Neural cell (in vitro differentiated cells): ENCODE measurements at regions not wholly inside any gene's neighbourhood (a gene's known extent, or its start where the extent isn't known, plus 50 kb on each side); places are given as distances from the start of the nearest gene placed in this dataset.

Experiments
- CTCF ChIP-seq: fragments of 450-650 bp; IDR thresholded peaks from 2 replicates; pipeline ENCODE4 v1.5.1; 2014; ENCODE audit warnings: antibody characterized with exemption, mild to moderate bottlenecking, moderate library complexity; ENCODE audit not compliant: poor library complexity, severe bottlenecking
- EP300 ChIP-seq: fragments of 450-650 bp; conservative IDR thresholded peaks from 2 replicates; pipeline ENCODE4 v1.6.1; 2014; ENCODE audit warnings: antibody characterized with exemption, mild to moderate bottlenecking, moderate library complexity; ENCODE audit not compliant: poor library complexity, severe bottlenecking
- EZH2 ChIP-seq: fragments of 200-600, 300-800 bp; shearing (Covaris generic), sonication (generic); IDR thresholded peaks from 2 replicates; pipeline ENCODE4 v1.6.1; 2014; ENCODE audit warnings: antibody characterized with exemption, low read length, borderline replicate concordance, mild to moderate bottlenecking; ENCODE audit not compliant: insufficient read depth, poor library complexity, severe bottlenecking
- POLR2AphosphoS5 ChIP-seq: IDR thresholded peaks from 2 replicates; pipeline ENCODE4 v1.6.1; 2012
- RAD21 ChIP-seq: fragments of 450-650 bp; conservative IDR thresholded peaks from 2 replicates; pipeline ENCODE4 v1.6.1; 2014; ENCODE audit warnings: antibody characterized with exemption, mild to moderate bottlenecking, moderate library complexity
- TAF1 ChIP-seq: IDR thresholded peaks from 2 replicates; pipeline ENCODE4 v1.6.1; 2012; ENCODE audit warnings: low read depth

GRCh38 chr18:60534538-60534937 lies 162.0 kb upstream of the MC4R start:
- TF ChIP-seq POLR2AphosphoS5 (no peak), CTCF (no peak), RAD21 (no peak), TAF1 (no peak), EZH2 (no peak), EP300 (no peak)
